ENCODE measurements at regions not wholly inside any gene's neighbourhood (a gene's known extent, or its start where the extent isn't known, plus 50 kb on each side); places are given as distances from the start of the nearest gene placed in this dataset.

DNA sequence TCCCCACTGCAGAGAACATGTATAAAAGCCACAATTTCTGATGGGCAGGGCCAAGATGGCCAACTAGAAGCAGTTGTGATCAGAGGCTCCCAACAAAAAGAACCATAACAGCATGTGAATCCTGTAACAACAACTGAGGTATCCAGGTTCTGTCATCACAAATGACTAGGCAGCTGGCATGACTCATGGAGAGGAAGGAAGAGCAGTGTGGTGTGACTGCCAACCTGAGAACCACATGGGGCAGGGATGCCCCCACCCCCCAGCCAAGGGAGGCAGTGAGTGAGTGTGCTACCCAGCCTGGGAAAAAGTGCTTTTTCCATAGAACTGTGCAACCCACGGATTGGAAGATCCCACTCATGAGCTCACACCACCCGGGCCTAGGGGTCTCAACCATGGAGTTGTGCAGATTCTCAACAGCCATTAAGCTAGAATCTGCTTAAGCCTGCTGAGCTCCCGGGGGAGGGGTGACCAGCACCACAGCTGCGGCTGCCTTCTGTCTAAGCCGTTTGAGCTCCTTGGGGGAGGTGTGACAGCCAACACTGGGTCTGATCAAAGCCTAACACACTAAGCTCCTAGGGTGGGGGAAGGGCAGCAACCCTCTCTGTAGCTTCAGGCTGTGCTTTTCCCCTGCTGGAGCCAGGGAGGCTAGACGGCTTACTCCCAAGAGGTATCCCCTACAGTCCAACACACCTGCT lies 80.1 kb upstream of the DMAC1 start:
- DNase-seq, result no peak

DNA sequence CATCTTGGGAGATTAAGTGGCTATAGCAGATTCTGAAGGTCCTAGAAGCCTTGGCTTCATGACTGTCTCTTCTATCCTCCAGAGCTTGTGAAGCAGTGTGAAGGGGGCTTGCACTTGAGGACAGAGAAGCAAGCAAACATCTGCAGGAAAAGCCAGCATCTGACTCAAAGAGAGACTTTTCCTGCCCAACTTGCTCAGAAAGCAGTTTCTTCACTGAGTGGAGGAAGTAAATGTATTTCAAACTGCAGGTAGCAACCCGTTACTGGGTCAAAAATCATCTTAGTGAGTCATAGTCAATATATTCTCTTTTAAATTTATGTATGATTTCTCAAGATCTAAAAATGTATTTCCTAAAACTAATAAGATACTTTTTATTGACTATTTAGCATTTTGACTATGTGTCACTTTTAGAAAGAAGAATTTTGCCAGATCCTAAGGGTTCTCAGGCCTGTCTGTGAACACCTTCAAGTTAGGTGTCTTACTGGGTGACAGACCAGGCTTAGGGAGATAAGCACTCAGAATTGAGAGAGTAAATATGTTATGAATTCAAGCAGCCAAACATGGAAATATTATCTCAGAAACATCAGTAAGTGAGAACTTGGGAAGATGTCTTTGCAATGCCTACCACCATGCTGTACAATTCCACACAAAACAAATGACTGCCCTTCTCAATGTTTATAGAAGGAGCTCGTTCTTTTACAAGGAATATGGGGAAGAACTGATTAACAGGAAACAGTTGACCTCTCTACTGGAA lies 72.6 kb upstream of the DMAC1 start:
- DNase-seq, result no peak

DNA sequence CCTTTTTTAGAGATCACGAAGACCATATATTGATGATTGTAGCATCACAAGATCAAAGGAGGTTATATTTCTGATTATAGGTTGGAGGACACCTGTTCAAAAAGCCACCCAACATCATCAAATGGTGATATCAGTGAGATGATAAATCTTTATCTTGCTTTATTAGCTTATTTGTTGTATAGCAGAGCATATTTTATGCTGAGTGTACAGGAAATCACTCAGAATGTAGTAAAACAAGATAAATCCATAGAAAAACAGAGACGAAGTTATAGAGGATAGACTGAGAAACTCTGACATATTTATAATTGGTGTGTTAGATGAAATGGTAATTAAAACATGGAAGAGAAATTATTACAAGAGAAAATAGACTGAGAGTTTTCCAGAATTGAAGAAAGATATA lies 69.8 kb upstream of the DMAC1 start:
- DNase-seq, result no peak

DNA sequence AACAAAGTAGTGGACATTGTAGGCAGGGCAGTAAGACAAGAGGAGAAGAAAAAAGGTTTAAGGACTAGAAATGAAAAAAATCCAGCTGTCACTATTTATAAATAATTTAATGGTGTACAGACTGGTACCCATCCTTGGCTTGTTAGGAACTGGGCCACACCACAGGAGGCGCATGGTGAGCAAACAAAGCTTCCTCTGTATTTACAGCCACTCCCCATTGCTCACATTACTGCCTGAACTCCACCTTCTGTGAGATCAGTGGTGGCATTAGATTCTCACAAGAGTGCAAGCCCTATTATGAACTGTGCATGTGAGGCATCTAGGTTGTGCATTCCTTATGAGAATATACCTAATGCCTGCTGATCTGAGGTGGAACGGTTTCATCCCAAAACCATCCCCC lies 62.6 kb upstream of the DMAC1 start:
- DNase-seq, result no peak

DNA sequence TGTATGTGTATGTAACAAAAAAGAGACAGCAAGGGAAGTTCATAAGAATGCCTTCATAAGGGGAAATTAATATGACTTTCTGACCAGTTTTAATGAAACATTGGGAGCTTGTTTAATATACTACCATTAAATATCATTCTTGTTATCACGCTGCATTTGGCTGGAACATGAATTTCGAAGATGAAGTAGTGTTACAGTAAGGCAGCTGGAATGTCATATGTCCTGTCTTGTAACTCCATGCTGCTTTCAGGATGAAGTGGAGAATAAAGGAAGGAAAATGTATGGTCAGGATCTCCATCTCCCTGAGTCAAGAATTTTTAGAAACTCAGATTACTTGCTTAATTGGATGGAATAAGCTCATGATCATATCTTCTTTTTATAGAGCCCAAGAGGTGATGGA lies 61.5 kb upstream of the DMAC1 start:
- no peak for DNase-seq

DNA sequence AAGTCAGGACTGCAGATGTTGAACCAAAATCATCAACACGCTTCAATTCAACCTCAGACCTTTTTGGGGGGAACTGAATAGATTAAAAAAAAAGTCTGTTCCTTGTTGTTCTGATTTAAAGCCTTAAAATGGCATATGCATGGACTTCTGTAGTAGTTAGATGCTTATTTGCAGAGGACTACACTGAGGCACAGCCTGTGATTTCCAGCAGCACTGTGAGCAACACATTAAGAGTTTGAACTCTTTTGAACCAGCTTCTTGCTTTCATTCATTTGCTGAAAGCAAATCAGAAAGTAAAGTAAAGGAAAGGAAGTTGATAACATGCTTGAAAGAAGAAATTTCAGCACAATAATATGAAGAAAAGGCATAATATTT lies 60.7 kb upstream of the DMAC1 start:
- DNase-seq, result no peak

DNA sequence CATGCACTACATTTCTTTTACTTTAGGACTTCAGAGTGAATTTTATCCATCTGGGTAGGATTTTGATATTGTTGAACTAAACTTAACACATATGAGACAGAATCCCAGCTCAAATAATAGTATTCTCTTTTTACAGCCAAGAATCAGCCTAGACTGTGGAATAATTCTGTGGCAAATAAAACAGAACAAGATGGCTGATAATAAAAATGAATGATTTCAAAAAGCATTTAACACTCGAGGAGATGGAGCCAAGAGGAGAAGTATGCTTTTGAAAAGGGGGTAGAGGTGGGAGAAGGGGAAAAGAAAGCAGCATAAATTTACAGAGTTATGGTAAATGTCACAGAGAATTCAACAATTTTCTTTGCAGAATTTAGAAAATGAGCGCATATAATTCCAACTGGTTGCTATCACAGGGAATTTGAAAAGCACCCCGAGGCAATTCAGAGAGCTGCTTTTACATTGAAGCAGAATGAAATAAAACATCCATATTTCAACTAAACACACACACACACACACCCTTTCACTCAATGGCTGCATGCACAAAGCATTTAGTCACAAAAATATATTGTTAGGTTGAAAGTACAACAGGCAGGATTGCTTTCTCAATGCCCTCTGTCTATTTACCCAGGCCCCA lies 60.2 kb upstream of the DMAC1 start:
- no peak for DNase-seq

DNA sequence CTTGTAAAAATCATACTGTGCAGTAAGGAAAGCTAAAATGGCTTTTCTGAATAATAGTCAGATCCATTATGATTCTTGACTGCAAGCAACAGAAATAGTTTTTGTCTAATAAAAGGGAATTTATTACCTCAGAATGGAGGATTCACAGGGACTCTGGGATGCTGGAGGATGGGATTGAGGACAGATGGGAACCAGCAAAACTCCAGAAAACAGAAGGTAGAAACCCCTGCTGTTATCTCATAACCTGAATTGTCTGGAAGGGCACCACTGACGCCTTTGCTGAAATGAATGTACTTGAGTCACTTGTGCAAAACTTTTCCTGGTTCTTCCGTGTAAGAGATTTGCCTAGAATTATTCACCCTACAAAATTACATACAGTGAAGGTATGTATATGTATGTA lies 58.6 kb upstream of the DMAC1 start:
- DNase-seq, result no peak

DNA sequence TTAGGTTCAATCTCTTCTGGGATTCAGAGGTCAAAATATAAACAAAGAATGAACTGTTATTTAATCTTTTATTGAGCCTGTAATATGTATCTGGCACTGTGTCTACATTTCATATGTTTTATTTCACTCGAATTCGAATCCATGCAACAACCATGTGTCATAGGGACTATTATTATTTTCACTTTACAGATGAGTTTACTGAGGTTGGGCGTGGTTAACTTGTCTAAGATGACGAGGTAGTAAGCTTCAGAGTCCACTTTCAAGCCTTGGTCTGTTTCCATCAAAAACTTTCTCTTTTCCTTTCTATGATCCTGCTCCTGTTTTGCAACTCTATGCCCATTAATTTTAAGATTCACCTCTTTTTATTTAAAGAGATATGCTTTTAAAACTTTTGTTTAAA lies 55.2 kb upstream of the DMAC1 start:
- no peak for DNase-seq
